ENCODE measurements at regions not wholly inside any gene's neighbourhood (a gene's known extent, or its start where the extent isn't known, plus 50 kb on each side); places are given as distances from the start of the nearest gene placed in this dataset.
"Not testable (repeated sequence)": the region's sequence is repeated elsewhere in the genome, so short reads cannot be mapped to it uniquely, and the experiment has no call there.

GRCh38 chr2:22056621-22057132 is 932.9 kb downstream of the TDRD15 start:
- DNase-seq (ENCODE audit: low spot score): no peak
- intact Hi-C loops (cut with DNase I): no loop called here

DNA sequence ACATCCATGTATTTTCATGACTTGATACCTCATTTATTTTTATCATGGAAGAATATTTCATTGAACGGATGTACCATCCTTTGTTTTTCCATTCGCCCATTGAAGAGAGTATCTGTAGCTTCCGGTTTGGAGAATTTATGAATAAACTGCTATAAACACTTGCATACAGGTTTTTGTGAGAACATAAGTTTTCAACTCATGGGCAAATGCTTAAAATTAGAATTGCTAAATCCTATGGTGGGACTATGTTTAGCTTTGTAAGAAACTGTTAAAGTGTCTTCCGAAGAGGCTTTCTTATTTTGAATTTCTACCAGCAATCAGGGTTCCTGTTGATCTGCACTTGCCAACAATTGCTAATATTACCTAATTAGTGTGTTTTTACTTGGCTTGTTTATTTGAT is 938.9 kb downstream of the TDRD15 start:
- intact Hi-C loops (cut with DNase I): no loop called here
- no peak for DNase-seq (ENCODE audit: low spot score)

DNA sequence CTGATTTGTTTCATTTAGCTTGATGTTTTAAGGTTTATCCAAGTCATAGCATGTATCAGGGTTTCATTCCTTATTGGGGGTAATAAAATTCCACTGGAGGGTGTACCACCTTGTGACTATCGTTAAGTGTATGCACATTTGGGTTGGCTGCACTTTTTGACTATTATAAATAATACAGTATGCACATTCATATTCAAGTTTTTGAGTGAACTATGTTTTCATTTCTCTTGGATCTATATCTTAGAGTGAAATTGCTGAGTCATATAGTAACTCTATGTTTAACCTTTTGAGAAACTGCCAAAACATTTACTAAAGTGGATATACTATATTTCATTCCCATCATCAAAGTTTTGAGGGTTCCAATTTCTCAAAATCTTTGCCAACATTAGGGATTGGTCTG is 952.7 kb downstream of the TDRD15 start:
- intact Hi-C loops (cut with DNase I): no loop called here
- no peak for DNase-seq (ENCODE audit: low spot score)

DNA sequence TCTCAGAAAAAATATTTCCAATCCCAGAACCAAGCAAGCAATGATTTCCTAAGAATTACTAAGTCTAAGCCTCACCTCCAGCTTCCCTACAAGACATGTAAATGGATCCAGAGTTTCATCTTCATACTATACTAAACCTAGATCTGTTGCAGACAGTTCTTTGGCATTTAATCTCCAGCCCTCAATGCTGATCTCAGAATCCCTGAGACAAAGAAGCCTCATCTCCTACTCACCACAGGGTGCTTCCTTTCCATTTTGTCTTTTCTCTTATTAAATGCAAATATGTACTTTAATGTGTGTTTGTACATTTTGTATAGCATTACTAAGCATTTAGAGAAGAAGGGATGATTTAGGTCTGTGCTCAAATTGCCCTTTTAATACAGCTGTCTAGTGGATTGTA is 954.9 kb downstream of the TDRD15 start:
- intact Hi-C loops (cut with DNase I): no loop called here
- DNase-seq (ENCODE audit: low spot score): no peak

- intact Hi-C loops (cut with DNase I): no loop called here
- no peak for DNase-seq (ENCODE audit: low spot score)
Observed at GRCh38 chr2:22079583-22079982, 955.8 kb downstream of the TDRD15 start.

- DNase-seq (ENCODE audit: low spot score): no peak
- intact Hi-C loops (cut with DNase I): no loop called here
Observed at GRCh38 chr2:22086726-22087125, 963.0 kb downstream of the TDRD15 start.

DNA sequence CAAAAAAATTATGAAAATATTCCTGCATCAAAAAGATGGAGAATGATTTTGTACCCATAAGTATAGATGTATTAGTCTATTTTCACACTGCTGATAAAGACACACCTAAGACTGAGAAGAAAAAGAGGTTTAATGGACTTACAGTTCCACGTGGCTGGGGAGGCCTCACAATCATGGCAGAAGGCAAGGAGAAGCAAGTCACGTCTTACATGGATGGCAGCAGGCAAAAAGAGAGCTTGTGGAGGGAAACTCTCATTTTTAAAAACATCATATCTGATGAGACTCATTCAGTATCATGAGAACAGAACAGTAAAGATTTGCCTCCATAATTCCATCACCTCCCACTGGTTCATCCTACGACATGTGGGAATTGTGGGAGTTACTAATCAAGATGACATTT is 979.8 kb downstream of the TDRD15 start:
- intact Hi-C loops (cut with DNase I): not testable (repeated sequence)

DNA sequence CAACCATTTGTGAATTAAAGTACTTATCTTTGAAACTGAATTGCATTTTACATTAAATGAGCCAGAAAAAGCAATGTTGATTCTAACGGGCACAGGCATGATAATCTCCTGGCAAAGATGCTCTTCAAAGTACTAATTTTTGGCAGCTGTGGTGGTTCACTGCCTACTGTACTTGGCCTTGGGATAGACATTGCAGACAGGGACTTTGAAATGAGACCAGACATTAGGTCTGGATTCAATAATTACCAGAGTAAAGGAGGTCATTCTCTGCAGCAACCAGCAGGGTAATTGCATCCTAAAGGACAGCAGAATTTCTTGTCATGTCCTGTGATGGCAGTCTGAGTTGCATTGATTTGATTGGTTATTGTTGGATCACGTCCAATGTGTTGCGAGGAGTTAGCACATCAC is 986.5 kb downstream of the TDRD15 start:
- intact Hi-C loops (cut with DNase I): no loop called here

More for the DNA sequence above, 979.8 kb downstream of the TDRD15 start:
- not testable (repeated sequence) for DNase-seq (ENCODE audit: low spot score)

DNA sequence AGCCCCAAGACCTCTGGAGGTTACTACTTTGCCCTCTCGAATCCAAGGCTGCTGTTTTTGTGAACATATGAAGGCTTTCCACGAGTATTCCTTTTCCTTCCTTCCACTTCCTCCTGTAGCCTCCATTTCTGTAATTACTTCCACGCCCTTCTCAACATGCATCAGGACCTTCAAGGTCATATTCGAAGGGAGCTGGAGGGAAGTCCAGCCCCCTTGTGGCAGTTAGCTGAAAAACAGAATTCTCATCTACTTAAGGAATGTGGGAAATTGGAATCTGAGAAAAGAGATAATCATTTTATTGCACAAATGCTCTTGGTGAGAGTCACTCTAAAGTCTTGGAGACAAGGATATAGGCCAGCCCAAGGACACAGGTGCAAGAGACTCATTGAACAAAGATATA is 1000.2 kb downstream of the TDRD15 start:
- intact Hi-C loops (cut with DNase I): no loop called here
- no peak for DNase-seq (ENCODE audit: low spot score)

More for the DNA sequence above, 986.5 kb downstream of the TDRD15 start:
- DNase-seq (ENCODE audit: low spot score): no peak

DNA sequence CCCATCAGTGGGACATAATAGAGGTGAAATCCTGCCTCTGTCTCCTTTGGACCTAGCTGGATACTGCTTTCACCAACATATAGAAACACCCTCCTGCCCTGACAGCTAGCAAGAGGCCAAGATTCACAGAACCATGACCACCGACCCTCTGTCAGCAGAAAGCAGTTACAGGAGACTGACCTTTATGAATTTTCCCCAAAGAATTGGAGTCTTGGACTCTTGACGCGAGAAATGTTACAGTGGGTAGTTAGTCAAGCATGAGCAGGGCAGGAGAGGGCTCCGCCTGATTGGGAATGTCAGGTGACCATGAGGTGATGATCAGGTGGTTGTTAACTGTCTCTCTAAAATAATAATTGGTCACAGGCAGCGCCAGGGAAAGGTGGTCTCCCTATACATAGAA is 1002.3 kb downstream of the TDRD15 start:
- intact Hi-C loops (cut with DNase I): no loop called here

GRCh38 chr2:22126978-22127377 is 1003.2 kb downstream of the TDRD15 start:
- no peak for DNase-seq (ENCODE audit: low spot score)
- intact Hi-C loops (cut with DNase I): no loop called here

More for the DNA sequence above, 1002.3 kb downstream of the TDRD15 start:
- DNase-seq (ENCODE audit: low spot score): no peak

DNA sequence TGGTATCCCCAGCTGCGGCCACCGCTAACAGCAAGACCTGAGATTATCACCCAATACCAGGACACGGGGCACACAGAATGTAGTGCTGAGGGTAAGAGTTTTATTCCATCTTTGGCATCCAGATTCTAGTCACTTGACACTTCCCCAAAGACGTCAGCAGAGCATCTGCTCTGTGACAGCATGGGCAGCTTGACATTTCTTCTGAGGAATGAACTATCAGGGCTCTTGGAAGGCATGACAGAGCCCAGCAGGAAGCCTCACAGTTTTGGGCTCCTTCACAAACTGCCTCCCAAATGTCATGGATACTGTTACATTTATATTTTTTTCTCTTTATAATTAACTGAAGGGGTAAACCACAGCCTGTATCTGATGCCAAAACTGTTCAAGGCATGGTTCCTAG is 1010.7 kb downstream of the TDRD15 start:
- DNase-seq (ENCODE audit: low spot score): no peak
- intact Hi-C loops (cut with DNase I): no loop called here

DNA sequence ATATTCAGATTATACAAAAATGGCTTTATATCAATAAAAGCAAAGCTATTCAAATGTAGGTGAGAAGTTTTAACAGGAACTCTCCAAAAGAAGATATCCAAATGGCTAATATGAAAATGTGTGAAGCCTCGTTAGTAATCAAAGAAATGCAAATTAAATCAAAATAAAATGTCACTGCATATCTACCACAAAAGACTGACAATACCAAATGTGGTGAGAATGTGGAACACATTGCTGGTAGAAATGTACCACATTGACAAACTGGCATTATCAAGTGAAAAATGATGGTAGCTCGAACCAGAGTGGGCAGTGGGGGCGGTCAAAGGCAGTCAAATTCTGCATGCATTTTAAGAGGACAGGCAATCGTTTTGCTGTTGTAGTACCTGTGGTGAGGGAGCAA is 1012.7 kb downstream of the TDRD15 start:
- no peak for DNase-seq (ENCODE audit: low spot score)

DNA sequence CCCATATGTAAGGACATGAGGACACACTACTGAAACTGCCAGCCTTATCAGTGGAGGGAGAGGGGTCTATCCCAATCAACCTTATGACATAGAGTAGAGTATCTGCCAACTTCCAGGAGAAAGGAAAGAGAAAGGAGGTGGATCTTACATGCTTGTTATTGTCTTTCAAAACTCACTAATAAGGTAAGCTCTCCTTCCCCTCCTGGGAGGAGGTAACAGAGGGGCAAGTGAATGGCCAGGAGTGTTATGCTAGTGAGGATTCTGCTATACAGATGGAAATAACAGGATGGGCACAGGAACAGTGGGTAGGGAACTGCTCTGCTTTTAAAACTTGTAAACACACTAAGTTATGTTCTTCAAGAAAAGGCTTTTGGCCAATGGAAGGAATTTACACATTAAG is 1020.1 kb downstream of the TDRD15 start:
- DNase-seq (ENCODE audit: low spot score): no peak
- intact Hi-C loops (cut with DNase I): no loop called here

More for the DNA sequence above, 1012.7 kb downstream of the TDRD15 start:
- intact Hi-C loops (cut with DNase I): no loop called here

- intact Hi-C loops (cut with DNase I): no loop called here
Observed at GRCh38 chr2:22153931-22154613, 1030.3 kb downstream of the TDRD15 start.

GRCh38 chr2:22156661-22157060 is 1032.9 kb downstream of the TDRD15 start:
- intact Hi-C loops (cut with DNase I); DNase-seq (ENCODE audit: low spot score): not testable (repeated sequence)

More at GRCh38 chr2:22153931-22154613, 1030.3 kb downstream of the TDRD15 start:
- no peak for DNase-seq (ENCODE audit: low spot score)

DNA sequence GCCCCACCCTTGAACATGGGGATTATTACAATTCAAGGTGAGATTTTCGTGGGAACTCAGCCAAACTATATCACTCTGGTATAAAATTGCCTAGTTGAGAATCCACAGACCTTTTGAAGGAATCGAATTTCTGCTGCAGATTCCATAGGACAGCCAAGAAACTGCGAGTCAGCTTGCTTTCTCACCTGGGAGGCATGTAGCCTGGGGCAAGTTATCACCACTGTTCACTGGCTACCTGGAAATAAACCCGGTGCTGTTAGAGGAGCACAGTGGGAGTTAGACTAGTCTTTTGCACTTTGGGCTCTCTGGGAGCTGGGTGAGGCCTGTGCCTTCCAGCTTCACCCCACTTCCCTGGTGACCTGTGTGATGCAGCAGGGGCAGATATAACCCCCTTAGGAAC is 1043.5 kb downstream of the TDRD15 start:
- DNase-seq (ENCODE audit: low spot score): no peak
- intact Hi-C loops (cut with DNase I): no loop called here

DNA sequence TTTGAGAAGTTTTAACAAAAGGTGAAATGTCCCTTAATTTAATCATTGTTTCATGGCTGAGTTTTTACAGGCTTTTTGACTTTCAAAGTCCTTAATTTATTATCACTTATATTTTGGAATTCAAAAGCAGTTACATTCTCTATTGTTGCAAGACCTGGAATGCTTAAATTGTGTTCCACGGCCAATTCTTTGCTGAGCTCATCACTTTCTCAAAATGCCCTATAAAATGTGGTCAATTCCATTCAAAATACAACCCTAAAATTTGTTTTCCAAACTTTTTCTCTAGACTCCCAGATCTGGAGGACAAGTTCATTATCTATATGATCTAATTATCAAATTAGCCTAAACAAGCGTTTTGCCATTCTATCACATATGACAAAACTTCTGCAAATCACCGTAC is 1051.2 kb downstream of the TDRD15 start:
- no peak for DNase-seq (ENCODE audit: low spot score)
- intact Hi-C loops (cut with DNase I): no loop called here

- intact Hi-C loops (cut with DNase I): no loop called here
- DNase-seq (ENCODE audit: low spot score): no peak
Observed at GRCh38 chr2:22185251-22185650, 1061.5 kb downstream of the TDRD15 start.

DNA sequence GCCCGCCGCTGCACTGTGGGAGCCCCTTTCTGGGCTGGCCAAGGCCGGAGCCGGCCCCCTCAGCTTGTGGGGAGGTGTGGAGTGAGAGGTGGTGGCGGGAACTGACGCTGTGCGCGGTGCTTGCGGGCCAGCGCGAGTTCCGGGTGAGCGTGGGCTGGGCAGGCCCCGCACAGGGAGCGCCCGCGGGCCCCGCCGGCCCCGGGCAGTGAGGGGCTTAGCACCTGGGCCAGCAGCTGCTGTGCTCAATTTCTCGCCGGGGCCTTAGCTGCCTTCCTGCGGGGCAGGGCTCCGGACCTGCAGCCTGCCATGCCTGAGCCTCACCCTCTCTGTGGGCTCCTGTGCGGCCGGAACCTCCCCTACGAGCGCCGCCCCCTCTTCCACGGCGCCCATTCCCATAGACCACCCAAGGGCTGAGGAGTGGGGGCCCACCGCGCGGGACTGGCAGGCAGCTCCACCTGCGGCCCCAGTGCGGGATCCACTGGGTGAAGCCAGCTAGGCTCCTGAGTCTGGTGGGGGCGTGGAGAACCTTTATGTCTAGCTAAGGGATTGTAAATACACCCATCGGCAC is 1062.6 kb downstream of the TDRD15 start:
- intact Hi-C loops (cut with DNase I): not testable (repeated sequence)

DNA sequence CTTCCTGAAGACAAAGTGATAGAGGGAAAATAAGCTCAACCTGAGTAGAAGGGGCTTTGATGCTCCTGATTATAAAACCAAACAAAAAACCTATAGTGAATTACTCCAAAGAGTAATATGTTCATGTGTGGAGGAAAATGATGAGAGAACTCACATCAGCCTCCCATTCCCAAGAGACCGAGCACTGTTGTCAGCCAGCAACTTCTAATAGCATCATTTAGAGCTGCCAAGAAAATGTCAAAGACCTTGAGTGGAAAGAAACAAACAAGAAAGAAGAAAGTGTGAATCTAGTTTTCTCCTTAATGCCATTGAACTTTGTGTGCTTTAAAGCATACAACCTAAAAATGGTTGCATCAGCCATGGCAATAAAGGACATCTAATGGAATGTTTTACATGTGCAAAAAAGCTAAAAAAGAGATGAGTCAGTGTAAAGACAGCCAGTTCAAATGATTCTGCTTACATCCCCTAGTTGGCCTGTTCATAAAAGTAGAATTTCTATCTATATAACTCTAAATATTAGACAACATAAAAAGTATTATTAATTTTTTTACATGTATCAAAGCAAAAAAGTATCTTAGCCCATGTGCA is 1066.2 kb downstream of the TDRD15 start:
- intact Hi-C loops (cut with DNase I): no loop called here
- no peak for DNase-seq (ENCODE audit: low spot score)

More for the DNA sequence above, 1062.6 kb downstream of the TDRD15 start:
- DNase-seq (ENCODE audit: low spot score): not testable (repeated sequence)
